T1000 (cell line): ENCODE measurements at regions not wholly inside any gene's neighbourhood (a gene's known extent, or its start where the extent isn't known, plus 50 kb on each side); places are given as distances from the start of the nearest gene placed in this dataset.
"Not testable (repeated sequence)": the region's sequence is repeated elsewhere in the genome, so short reads cannot be mapped to it uniquely, and the experiment has no call there.

Experiments used
- DNase-seq: peaks from one replicate; lab custom pipeline; 2025; ENCODE audit warnings: mixed read lengths; lab: John Stamatoyannopoulos, UW

- DNase-seq = peak; percentile 19
Observed at GRCh38 chr2:174697255-174697654, 67.0 kb downstream of the CHRNA1 start.

- no peak for DNase-seq
Observed at GRCh38 chr2:174694920-174695319, 69.4 kb downstream of the CHRNA1 start.

- DNase-seq = no peak
Observed at GRCh38 chr2:174694196-174694878, 69.9 kb downstream of the CHRNA1 start.

GRCh38 chr2:174693344-174693743, 70.9 kb downstream of the CHRNA1 start:
- no peak for DNase-seq

GRCh38 chr2:174692256-174692919, 71.9 kb downstream of the CHRNA1 start:
- DNase-seq = no peak

GRCh38 chr2:174691201-174691779, 73.0 kb downstream of the CHRNA1 start:
- DNase-seq = no peak

GRCh38 chr2:174690026-174690425, 74.2 kb downstream of the CHRNA1 start:
- no peak for DNase-seq

GRCh38 chr2:174688079-174688478, 76.2 kb downstream of the CHRNA1 start:
- DNase-seq = no peak

- no peak for DNase-seq
Observed at GRCh38 chr2:174686430-174686829, 77.8 kb downstream of the CHRNA1 start.

GRCh38 chr2:174683392-174683759, 80.9 kb downstream of the CHRNA1 start:
- DNase-seq = no peak

GRCh38 chr2:174682578-174683391, 81.5 kb downstream of the CHRNA1 start:
- DNase-seq = peak; percentile 35

GRCh38 chr2:174682007-174682577, 82.2 kb downstream of the CHRNA1 start:
- no peak for DNase-seq

GRCh38 chr2:174681099-174682006, 82.9 kb downstream of the CHRNA1 start:
- no peak for DNase-seq

- DNase-seq = no peak
Observed at GRCh38 chr2:174680221-174680620, 82.6 kb upstream of the WIPF1 start.

- DNase-seq = no peak
Observed at GRCh38 chr2:174678395-174678794, 80.8 kb upstream of the WIPF1 start.

GRCh38 chr2:174675615-174676014, 78.0 kb upstream of the WIPF1 start:
- no peak for DNase-seq

GRCh38 chr2:174673876-174674275, 76.3 kb upstream of the WIPF1 start:
- DNase-seq = no peak

- DNase-seq = no peak
Observed at GRCh38 chr2:174673440-174673839, 75.8 kb upstream of the WIPF1 start.

GRCh38 chr2:174671532-174671931, 73.9 kb upstream of the WIPF1 start:
- DNase-seq = not testable (repeated sequence)

- no peak for DNase-seq
Observed at GRCh38 chr2:174670446-174670845, 72.8 kb upstream of the WIPF1 start.

GRCh38 chr2:174669336-174669735, 71.7 kb upstream of the WIPF1 start:
- no peak for DNase-seq
